Right lobe of liver (tissue), 6 donors: ENCODE measurements at regions not wholly inside any gene's neighbourhood (a gene's known extent, or its start where the extent isn't known, plus 50 kb on each side); places are given as distances from the start of the nearest gene placed in this dataset.

ENCODE experiments used
- ATAC-seq, 4 donors: fragments of 200-7000 bp; cut with Tn5 transposase; one replicate each; pipeline ENCODE4 v1.9.1; 2020; ENCODE audit warnings: mild to moderate bottlenecking in 4 of 4, moderate library complexity in 4 of 4
- DNase-seq, 3 donors: peaks; one replicate each; pipeline ENCODE4 v3.0.0-alpha.2; 2020
- H3K27ac ChIP-seq, 3 donors: fragments of 200-600 bp; one replicate each; pipeline ENCODE4 v1.8.0; 2022
- H3K27me3 ChIP-seq, 2 donors: fragments of 200-600 bp; one replicate each; pipeline ENCODE4 v1.8.0; 2022
- H3K36me3 ChIP-seq, 4 donors: fragments of 200-600 bp; sonication (generic) in 1 of 4; one replicate each; pipeline versions ENCODE4 v1.5.1 to v1.8.0; 2017 to 2022; ENCODE audit warnings: control low read depth in 1 of 4
- H3K4me1 ChIP-seq, 4 donors: fragments of 200-600 bp; sonication (generic) in 1 of 4; one replicate each; pipeline versions ENCODE4 v1.5.1 to v1.8.0; 2017 to 2022; ENCODE audit warnings: control low read depth in 1 of 4
- H3K4me3 ChIP-seq, 3 donors: fragments of 200-600 bp; one replicate each; pipeline ENCODE4 v1.8.0; 2022
- H3K9me3 ChIP-seq, 4 donors: fragments of 200-600 bp; sonication (generic) in 1 of 4; one replicate each; pipeline versions ENCODE4 v1.5.1 to v1.8.0; 2017 to 2022; ENCODE audit warnings: control low read depth in 1 of 4
- CTCF ChIP-seq, 4 donors: fragments of 200-600 bp in 3 of 4; fragments of 450-650 bp in 1 of 4; IDR thresholded peaks; one replicate each; pipeline versions ENCODE4 v1.5.1 to v1.8.0; 2016 to 2022; ENCODE audit warnings: antibody characterized with exemption in 4 of 4, mild to moderate bottlenecking in 2 of 4
- POLR2A ChIP-seq: fragments of 450-650 bp; IDR thresholded peaks from one replicate; pipeline ENCODE4 v1.6.1; 2017; ENCODE audit warnings: antibody characterized with exemption, mild to moderate bottlenecking
- WGBS: methylation state at CpG from one replicate; pipeline ENCODE4 v1.1.6; 2018; ENCODE audit warnings: low coverage, low lambda C conversion rate; ENCODE audit not compliant: insufficient coverage; ENCODE audit errors: missing lambda C conversion rate; 5-methylcytosine and 5-hydroxymethylcytosine counted together
- intact Hi-C, 2 donors: fragments of 100-400 bp; cut with DNase I; formaldehyde crosslinking; loops; one replicate each; pipeline versions ENCODE4 v1.11.2 to v1.14.1; 2022
- donor health status: DM: no; HTN: yes; CAD: no.
- donor health status: DM: no; HTN: no; CAD: no.
- donor health status: DM: no; HTN: no; CAD: no.
- donor health status: DM: no; HTN: yes; CAD: no.
- donor health status: DM: no; HTN: yes; CAD: no.

DNA sequence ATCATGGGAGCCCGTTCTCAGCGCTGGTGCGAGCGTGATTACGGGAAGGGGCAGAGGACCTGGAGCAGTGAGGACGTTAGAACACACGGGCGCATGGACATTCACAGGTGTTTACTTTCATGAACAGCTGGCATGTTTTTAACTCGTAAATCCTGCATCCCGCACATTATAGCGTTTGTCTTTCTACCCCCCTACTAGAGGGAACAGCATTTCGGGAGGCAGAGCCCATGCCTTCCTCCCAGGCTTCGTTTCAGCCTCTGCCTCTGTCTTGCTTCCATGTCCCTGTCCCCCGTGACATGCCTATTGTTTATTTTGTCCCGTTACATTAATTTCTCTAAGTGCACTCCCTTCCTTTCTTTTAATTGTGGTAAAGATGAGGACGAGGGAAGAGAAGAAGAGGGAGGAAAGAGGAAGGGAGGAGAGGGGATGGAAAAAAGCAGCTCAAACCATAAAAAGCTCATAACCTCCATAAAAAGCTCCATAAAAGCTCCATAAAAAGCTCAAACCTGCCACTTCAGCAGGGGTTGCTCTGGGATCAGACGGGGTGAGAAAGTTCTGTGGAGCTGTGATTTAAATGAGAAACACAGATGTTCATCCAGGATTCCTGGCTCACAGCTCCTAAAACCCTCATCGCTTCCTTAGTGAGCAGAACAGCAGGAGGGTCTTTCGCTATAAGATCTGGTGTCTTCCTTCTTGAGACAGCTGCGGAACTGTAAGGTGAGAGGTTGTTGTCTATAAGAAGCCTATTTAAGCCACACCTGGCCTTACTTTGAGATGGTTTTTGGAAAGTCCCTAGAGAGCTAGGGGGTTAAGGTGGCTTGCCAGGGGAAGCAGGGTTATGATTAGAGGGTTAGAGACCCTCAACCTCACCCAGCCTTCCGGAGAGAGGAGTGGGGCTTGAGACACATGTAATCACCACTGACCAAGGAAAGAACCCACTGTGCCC, 66.6 kb upstream of the SNTG2 start:
- no peak for TF ChIP-seq POLR2A
- no peak for TF ChIP-seq CTCF (IDR thresholded peaks at IDR 0.05)
- H3K36me3 ChIP-seq, result no peaks in the 10 kb centered on the region
- H3K4me3 ChIP-seq, result no peak overlapping the region
- WGBS, result 40% methylated on average over 17 of the region's 21 CpGs
- no peak overlapping the region for H3K27ac ChIP-seq
- ATAC-seq, result no peak
- no peak for DNase-seq
- H3K9me3 ChIP-seq, result no peaks in the 10 kb centered on the region
- H3K27me3 ChIP-seq, result no peaks in the 10 kb centered on the region
- H3K4me1 ChIP-seq, result no peaks in the 10 kb centered on the region
- intact Hi-C loops, result no loop called here

DNA sequence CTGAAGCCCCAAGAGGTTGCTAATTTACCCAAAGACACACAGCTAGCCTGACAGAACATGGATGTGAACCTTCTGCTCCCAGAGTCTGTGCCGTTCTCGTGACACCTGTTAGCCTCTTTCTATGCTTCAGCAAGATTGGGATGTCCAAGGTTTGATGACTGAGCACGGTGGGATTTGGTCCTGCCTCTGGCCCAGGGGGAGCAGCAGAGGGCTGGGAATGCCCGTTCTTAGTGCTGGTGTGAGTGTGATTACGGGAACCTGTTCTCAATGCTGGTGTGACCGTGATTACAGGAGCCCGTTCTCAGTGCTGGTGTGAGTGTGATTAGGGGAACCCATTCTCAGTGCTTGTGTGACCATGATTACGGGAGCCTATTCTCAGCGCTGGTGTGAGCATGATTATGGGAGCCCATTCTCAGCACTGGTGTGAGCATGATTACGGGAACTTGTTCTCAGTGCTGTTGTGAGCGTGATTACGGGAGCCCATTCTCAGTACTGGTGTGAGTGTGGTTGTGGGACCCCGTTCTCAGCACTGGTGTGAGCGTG, 67.3 kb upstream of the SNTG2 start:
- 82% methylated on average over 5 of the region's 14 CpGs for WGBS
- Histone ChIP-seq H3K36me3 (no peaks in the 10 kb centered on the region), H3K4me3 (no peak overlapping the region), H3K27ac (no peak overlapping the region), H3K9me3 (no peaks in the 10 kb centered on the region), H3K27me3 (no peaks in the 10 kb centered on the region), H3K4me1 (no peaks in the 10 kb centered on the region)
- DNase-seq (no peak), ATAC-seq (no peak)
- TF ChIP-seq CTCF (IDR thresholded peaks at IDR 0.05), result no peak
- no peak for TF ChIP-seq POLR2A
- intact Hi-C loops, result no loop called here

DNA sequence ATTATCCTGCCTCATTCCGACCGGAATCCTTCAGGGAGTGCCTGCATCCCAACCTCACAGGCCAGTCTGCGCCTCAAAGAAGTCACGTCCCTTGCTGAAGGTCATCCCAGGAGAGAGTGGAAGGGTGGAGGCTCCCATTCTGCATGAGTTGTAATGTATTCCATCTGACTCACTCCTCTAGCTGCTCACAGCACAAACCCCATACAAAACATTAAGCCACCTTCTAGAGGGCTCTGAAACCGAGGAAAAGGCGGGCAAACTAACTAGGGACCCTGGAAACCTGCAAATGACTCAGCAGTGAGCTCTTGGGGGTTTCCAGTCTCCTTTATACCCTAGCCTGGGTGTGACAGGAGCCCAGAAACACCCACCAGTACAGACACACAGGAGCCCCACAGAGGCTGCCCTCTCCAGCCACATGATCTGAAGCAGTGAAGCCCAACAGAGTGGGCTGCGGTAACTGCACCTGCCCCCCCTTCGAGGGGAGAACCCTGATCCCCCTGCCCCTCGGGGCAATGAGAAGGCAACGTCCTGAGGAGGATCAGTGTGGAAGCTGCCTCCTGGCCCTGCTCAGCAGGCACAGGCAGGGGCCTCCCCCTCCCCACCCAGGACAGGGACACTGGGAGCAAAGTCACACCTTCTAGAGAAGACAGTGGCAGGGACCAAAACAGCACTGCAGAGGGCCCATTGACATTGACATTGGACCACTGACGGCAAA, 69.3 kb upstream of the SNTG2 start:
- no peak overlapping the region for H3K4me3 ChIP-seq
- no peaks in the 10 kb centered on the region for H3K36me3 ChIP-seq
- no peak for DNase-seq
- H3K9me3 ChIP-seq, result no peaks in the 10 kb centered on the region
- intact Hi-C loops, result no loop called here
- H3K4me1 ChIP-seq, result no peaks in the 10 kb centered on the region
- no peak for TF ChIP-seq POLR2A
- TF ChIP-seq CTCF (IDR thresholded peaks at IDR 0.05), result no peak
- no peak overlapping the region for H3K27ac ChIP-seq
- H3K27me3 ChIP-seq, result no peaks in the 10 kb centered on the region
- WGBS, result 33% methylated on average over 2 of the region's 11 CpGs
- no peak for ATAC-seq

GRCh38 chr2:880201-880970, 70.3 kb upstream of the SNTG2 start:
- Histone ChIP-seq H3K9me3 (no peaks in the 10 kb centered on the region), H3K27me3 (no peaks in the 10 kb centered on the region), H3K27ac (no peak overlapping the region), H3K36me3 (no peaks in the 10 kb centered on the region), H3K4me3 (no peak overlapping the region), H3K4me1 (no peaks in the 10 kb centered on the region)
- intact Hi-C loops, result no loop called here
- ATAC-seq (no peak), DNase-seq (no peak)
- WGBS, result 52% methylated on average over 3 of the region's 29 CpGs
- TF ChIP-seq CTCF (IDR thresholded peaks at IDR 0.05) (no peak), POLR2A (no peak)
